Left lobe of liver (tissue), 2 donors: ENCODE measurements at regions not wholly inside any gene's neighbourhood (a gene's known extent, or its start where the extent isn't known, plus 50 kb on each side); places are given as distances from the start of the nearest gene placed in this dataset.
"Not testable (repeated sequence)": the region's sequence is repeated elsewhere in the genome, so short reads cannot be mapped to it uniquely, and the experiment has no call there.

Source experiments
- ATAC-seq: fragments of 200-7000 bp; cut with Tn5 transposase; one replicate; pipeline ENCODE4 v1.9.1; 2020; ENCODE audit warnings: mild to moderate bottlenecking, moderate library complexity
- DNase-seq: peaks from one replicate; pipeline ENCODE4 v3.0.0-alpha.2; 2020; ENCODE audit warnings: low spot score
- donor health status: DM: no; HTN: no; CAD: no; lungs with moderate emphysema.
- donor health status: DM: no; HTN: yes; CAD: no.

DNA sequence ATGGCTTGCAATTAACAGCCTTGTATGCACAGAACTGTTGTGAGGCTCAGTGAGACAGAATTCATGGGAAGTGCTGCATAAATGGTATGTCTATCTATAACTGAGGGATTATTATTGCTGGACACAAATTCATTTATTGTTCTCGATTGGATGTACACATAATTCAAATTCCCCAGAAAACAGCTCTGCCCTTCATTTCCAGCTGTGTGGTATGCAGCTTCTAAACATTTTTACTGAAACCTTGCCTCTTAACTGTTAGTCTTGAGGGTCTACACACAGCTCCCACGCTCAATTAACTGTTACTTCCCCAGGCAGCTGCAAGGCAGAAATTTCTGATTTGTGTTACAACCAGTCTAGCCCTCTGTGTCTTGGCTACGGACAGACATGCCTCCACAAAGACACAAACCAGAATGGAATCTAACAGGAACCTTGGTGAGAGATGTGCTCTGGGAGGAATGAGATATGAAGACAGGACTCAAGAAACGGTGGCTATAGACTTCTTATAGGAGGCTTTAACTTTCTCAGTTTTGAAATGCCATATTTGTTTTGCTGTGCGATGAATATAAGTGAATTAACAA lies 139.7 kb upstream of the TBL1XR1 start:
- no peak for ATAC-seq

DNA sequence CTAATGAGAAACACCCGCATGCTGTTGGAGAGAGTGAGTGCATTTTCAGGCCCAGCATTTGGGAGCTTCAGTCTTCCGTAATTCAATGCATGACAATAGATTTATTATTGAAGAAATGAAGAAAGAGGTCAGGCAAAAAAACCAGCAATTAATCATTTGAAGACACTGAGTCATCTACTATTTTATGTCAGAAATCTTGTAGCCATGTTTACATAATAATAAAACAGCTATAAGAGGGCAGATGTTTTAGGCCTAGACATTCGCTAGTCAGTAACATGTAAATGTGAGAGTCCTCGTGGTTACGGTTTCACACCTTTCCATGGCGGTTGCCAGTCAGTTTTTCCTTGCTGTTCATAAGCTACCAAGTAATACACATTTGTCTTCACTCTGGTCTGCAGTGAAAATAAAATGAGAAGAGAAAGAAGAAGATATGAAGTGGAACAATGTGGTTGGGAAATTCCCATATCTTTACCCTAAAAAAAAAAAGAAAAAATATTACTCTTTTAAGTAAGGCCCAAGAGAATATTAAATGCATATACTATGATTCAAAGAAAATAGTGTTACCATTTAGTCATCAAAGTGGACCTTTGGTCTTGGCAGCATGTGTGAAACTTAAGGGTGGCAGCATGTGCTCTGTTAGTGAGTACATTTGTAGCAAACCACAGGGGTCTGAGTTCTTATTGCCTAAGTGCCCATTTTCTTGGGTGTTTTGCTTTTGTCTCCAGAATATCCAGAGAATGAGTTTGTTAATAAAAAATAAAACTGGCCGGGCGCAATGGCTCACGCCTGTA lies 140.5 kb upstream of the TBL1XR1 start:
- ATAC-seq: no peak
- no peak for DNase-seq

More for the DNA sequence above, 139.7 kb upstream of the TBL1XR1 start:
- no peak for DNase-seq

DNA sequence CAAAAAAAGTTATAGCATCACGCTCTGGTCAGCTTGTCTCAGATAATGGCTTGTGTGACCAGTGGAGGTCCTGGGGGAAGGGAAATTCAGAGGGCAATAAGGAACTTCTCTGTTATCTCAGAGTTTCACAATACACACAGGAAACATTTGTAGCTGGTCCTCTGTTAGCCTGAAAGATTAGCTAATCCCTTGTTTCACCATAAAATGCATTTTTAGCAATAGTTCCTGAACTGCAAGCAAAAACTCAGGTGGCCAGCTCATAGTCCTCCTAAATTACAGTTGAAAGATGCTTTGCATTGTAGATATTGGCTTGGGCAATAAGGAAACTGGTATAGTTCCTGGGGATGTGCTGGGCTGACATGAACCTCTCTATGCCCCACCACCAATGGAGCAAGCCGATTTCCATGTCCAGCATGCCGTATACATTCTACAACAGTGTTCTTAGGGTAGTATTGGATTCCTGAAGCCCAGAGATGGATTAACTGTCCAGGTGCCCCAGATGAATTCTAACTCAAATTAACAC lies 141.5 kb upstream of the TBL1XR1 start:
- DNase-seq (no peak), ATAC-seq (peak; percentile 84)

DNA sequence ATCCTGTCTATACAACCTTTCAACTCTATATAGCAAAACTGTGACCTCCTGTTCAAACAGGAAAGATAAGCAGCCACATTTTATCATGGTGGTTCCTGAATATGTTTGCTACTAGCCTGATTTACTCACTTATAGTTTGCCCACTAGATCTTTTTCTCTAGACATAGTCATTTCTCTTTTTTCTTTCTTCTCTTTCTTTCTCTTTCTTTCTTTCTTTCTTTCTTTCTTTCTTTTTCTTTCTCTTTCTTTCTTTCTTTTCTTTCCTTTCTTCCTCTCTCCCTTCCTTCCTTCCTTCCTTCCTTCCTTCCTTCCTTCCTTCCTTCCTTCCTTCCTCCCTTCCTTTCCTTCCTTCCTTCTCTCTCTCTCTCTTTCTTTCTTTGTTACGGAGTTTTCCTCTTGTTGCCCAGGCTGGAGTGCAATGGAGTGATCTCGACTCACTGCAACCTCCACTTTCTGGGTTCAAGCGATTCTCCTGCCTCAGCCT lies 142.0 kb upstream of the TBL1XR1 start:
- DNase-seq: not testable (repeated sequence)

DNA sequence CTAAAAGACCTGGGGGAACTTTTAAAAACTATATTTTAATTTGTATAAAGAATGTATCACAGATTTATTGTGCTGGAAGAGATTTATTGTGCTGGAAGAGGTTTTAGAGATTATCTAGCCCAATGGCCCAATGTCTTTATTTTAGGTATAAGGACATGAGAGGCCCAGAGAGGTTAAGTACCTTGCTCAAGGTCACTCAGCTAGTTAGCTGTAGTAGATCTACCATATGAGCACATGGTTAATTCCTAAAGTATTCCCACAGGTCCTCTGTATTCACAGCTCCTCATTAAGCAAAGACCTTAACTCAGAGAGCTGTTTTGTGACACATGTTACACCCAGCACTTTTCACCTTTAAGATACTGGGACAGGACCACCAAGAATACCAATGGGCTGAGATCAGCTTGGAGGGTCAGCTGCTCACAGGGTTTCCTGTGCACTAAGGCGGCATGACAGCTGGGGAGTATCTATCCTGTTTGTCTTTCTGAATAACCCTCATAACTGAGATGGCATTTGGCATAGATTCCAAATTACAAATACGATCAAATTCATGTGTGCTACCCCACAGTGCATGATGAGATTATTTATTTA lies 143.1 kb upstream of the TBL1XR1 start:
- no peak for DNase-seq
- ATAC-seq: no peak

More for the DNA sequence above, 142.0 kb upstream of the TBL1XR1 start:
- ATAC-seq: not testable (repeated sequence)

DNA sequence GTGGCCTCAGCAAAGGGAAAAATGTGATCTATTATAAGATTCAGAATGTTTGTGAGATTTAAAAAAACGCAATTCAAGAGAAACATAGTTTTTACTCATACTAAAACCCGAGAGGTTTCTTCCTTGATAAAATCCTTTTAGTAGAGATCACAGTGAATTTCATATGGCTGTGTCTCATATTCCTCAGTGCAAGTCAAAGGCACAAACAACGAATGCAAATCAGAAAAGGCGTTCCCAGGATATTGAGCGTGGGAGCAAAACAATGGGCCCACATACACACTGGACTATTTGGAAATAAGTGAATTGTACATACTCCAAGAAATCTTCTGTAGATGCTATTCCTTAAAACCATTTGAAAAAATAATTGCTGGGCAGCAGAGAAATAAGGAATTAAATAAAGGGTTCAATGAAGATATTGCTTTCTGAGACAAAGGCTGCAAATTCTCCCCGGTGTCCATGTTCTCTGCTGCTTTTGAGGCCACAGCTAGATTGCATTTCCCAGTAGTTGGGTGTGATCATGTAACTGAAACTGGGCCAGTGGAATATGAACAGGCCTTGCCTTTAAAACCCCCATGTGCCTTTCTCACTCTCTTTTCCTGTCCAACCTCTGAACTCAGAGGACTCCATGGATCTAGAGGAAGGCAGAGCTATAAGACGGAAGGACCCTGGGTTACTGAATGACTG lies 144.6 kb upstream of the TBL1XR1 start:
- ATAC-seq: no peak
- DNase-seq: no peak

DNA sequence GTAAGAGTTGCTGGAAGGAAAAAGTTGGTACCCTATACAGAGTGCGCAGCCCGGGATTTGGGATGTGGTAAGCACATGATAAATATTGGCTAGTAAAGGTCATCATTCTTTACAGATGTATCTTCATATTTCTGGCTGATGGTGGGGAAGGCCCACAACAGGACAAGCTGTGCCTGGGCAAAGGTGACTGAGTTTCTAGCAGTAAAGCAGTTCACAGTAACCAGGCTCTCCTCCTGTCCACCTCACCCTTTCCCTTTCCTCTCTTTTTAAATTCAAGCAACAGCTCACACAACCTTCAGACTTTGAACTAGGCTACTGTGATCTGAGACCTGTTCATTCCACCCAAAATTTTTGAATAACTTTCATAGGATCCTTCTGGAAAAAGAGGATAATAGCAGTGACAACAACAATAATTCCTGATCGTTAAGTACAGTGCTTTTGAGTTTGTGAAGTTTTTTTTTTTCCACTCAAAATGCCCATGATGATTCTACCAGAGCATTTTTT lies 145.9 kb upstream of the TBL1XR1 start:
- DNase-seq (no peak), ATAC-seq (peak; percentile 38)

DNA sequence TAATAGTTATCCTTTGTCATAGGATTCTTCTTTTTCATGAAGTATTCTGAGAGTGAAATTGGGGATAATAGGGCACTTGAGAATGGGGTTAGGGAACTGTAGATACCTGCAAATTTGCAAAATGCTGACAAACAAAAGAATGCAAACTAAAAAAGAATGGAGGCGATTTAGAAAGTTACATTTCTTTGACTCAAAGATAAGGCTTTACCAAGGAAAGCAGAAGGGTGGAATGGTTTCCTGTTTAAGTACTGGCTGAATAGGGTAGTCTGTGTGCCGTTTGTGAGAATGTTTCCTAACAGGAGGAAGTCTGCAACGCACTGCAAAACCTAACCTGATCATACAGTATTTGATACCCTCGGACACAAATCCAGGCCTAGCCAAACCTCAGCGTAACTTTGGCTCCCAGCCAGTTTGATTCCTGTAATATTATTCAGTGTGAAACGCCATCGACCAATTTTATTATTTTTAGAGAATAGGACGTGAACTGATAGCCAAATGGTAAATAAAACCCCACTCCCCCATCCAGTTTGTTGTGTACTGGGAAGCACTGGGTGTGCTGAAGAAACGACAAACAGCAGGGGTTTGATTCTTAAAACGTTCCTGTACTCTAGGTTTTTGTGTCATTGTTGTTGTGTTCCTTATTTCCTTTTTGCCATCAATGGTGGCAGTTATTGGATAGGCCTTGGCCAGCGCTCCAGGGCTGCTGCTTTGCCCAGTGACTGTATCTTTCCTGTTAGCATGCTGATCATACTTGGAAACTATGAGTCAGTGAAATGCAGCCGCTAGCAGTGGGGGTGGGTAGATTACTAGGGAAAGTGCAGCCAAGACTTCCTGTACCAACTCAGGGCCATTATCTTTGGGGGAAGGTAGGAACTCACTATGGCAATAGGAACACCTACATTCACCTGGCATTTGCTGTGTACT lies 148.0 kb upstream of the TBL1XR1 start:
- DNase-seq (peak; percentile 70), ATAC-seq (peak; percentile 94)

DNA sequence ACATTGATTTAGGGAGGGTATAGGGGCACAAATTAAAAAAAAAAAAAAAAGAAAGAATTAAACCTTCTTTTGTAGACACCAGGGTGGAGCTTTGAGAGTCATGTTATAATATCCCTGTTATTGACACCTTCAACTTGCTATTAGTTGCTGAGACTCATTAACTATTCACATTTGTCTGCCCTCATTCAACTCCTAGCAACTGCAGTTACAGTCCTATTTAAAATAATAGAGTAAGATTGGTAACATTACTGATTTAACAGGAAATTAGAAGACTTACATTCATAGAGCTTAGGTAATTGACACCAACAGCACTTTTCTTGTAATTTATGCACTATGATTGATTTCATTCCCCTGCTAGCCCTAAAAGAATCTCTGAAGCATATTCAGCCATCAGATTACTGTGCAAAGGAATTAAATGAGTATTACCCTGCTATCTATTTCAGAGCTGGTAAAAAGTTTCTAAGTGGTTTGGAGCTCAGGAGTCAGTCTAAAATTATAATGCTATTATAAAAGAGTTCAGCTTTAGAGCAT lies 148.8 kb upstream of the TBL1XR1 start:
- ATAC-seq: no peak
- no peak for DNase-seq

DNA sequence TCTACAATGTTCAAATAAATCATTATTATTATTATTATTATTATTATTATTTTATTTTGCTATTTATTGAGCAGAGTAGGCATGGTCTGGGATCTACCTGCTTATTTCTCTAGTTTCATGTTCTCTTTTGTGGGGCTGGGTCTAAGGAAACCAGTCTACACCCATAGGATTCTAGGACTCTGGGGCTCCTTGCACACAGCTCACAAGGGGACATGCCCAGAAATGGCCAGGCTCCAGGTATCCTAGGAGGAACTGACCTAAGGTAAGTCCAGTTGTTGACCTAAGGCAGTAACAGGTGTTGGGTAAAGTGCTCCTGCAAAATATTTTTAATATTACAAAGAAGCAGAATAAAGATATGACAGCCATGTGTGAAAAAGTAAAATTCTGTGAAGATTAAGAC lies 149.6 kb upstream of the TBL1XR1 start:
- no peak for DNase-seq
- ATAC-seq: no peak

DNA sequence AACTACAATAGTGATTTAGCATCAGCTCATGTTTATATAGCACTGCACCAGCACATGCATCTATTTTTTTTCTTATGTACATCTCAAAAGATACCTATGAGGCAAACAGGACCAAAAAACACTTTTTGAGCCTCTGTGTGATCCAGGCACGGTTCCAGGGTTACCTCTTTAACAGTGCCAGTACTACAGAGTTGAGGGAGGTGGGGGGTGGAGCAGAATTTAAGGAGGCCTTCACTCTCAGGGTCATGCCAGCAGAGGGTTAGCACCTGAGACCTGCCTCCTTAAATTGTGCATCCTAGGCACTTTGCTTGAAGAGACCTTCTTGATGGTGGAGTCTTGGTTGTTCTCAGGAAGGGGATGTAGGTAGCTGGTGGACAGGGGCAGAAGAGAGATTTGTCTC lies 150.3 kb upstream of the TBL1XR1 start:
- ATAC-seq (no peak), DNase-seq (no peak)

DNA sequence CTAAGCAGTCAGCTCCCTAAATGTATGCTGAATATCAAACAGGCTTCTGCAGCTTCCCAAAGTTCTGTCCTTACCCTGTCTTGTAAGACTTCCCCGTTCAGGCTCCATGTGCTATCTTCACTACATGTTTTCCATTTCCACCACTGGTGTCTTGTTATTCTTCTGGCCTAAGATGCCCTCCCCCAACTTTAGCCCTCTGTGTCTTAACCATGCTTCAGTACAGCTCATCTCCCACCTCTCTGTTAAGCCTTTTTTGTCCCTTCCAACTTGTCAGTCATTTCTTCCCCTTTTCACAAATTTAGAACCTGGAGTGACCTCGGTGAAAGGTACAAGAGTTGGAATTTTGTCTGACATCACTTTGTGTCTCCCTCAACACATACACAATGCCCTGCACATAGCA lies 151.7 kb upstream of the TBL1XR1 start:
- DNase-seq (no peak), ATAC-seq (no peak)

DNA sequence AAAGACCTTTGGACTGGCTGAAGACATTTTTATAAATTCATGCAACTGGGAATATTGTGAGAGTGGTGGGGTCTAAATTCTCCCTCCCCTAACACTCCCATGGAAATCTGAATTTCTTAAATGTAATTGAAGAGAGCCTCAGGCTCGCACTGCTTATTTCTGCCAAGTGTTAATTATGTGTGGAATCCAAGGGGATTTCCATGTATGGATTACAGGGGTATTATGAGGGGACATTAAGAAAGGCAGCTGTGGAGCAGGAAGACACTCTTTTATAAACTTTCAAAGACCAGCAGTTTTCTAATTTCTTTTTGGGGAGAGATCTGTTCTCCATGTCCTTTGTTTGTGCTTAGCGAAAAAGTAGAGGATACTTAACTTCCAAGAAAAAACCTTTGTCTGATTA lies 152.1 kb upstream of the TBL1XR1 start:
- ATAC-seq (no peak), DNase-seq (no peak)

DNA sequence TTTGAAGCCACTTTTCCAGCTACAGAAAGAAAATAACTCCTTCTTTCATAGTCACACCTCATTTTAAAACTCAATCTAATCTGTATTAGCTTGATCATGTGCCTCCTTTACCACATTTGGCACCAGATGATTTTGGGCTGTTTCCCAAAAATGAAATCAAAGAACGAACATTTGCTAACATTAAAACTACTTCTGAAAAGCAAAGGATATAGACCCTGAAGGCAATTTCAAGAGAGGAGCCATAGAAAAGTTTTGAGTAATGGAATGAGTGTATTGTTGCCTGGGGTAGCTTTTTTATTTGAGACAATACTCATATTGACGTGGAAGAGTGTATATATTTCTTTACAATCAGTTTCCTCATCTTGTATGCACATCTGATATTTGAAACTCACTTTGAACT lies 152.8 kb upstream of the TBL1XR1 start:
- no peak for DNase-seq

DNA sequence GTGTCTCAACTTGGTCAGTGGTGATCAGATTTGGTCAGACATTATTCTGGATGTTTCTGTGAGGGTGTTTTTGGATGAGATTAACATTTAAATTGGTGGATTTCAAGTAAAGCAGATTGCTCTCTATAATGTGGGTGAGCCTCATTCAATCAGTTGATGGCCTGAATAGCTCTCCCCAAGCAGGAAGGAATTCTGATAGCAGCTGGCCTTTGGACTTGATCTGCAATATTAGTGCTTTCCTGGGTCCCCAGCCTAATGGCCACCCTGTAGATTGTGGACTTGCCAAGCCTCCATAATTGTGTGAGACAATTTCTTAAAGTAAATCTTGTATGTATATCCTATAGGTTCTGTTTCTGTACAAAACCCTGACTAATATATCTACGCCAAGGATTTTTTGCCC lies 153.9 kb upstream of the TBL1XR1 start:
- DNase-seq (no peak), ATAC-seq (no peak)

More for the DNA sequence above, 152.8 kb upstream of the TBL1XR1 start:
- no peak for ATAC-seq

DNA sequence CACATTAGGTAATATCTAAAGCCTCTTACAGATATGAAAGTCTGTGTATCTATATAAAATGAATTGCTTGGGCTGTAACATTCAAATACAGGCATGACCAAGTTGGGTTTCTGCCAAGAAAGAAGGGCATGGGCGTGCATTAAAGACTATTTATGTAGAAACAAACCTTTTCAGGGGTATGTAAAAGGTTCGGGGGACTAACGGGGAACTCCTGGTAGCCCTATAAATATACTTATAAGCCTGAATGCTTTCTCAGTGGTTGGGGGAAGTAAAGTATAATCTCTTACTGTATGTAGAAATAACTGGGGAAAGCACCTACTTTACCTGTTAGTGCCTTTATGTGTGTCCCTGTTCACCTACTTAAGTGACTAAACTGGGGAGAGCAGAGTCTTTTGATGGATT lies 154.5 kb upstream of the TBL1XR1 start:
- ATAC-seq: no peak
- DNase-seq: no peak

DNA sequence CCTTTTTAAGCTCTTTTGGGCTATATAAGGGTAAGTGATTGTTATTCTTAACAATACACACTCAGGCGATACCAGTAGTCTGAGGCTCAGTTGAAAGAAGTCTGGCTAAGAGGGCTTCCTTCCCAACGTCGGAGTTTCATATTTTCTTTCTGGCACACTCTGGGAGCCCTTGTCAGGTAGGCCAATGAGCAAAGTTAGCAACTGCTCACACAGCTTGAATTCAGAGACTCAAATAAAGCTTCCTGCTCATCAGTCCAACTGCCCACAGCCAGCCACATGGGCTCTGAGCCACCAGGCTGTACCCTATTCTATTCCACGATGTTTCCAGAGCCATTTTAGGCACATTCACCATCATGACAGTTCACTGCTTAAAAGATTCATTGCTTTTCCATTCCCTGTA lies 155.1 kb upstream of the TBL1XR1 start:
- DNase-seq (no peak), ATAC-seq (no peak)

DNA sequence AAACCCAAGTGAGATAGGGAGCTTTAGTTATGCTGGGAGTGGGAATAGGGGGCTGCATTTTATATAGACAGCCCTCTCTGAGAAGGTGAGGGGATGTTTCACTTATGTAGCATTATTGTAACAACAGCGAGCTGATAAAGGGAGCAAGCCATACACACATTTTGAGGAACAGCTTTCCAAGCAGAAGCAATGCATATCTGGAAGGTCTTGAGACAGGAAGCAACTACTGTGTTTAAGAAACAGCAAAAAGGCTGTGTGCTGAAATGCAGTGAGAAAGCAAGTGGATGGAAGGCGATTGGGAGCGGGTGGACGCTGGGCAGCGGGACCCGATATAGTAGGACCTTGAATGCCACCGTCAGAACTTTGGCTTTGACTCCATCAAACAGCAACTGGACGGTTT lies 155.9 kb upstream of the TBL1XR1 start:
- ATAC-seq: no peak
- no peak for DNase-seq

DNA sequence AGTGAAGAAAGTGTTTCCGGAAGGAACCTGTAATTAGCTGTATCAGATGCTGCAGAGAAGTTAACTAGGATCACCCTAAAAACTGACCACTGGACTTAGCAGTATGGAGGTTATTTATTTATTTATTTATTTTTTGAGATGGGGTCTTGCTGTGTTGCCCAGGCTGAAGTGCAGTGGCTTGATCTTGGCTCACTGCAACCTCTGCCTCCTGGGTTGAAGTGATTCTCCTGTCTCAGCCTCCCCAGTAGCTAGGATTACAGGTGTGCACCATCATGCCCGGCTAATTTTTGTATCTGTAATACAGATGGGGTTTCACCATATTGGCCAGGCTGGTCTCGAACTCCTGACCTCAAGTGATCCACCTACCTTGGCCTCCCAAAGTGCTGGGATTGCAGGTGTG lies 156.6 kb upstream of the TBL1XR1 start:
- ATAC-seq, DNase-seq: not testable (repeated sequence)

DNA sequence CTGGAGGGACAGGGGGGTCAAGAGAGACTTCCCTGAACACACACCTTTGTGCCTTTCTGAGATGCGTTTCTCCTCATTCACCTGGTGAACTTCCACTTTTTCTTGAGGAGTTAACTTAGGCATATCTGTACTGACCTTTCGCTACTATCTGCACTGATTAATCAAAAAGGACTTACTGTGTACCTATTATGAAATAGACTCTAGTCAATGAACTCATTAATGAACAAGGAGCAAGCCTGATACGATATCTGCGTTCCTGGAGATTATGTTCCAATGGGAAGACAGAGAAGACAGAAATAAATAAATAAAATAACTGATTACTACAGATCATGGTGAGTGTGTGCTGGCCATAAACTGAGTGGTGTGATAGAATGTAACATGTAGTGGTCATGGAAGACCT lies 157.2 kb upstream of the TBL1XR1 start:
- DNase-seq (no peak), ATAC-seq (no peak)
